Amniotic stem cell (primary cell): ENCODE measurements at regions not wholly inside any gene's neighbourhood (a gene's known extent, or its start where the extent isn't known, plus 50 kb on each side); places are given as distances from the start of the nearest gene placed in this dataset.

Source experiments
- DNase-seq: peaks from one replicate; lab custom pipeline; 2025; lab: John Stamatoyannopoulos, UW

GRCh38 chr4:19711871-19712270, 539.8 kb upstream of the SLIT2 start:
- DNase-seq: peak; percentile 21

DNA sequence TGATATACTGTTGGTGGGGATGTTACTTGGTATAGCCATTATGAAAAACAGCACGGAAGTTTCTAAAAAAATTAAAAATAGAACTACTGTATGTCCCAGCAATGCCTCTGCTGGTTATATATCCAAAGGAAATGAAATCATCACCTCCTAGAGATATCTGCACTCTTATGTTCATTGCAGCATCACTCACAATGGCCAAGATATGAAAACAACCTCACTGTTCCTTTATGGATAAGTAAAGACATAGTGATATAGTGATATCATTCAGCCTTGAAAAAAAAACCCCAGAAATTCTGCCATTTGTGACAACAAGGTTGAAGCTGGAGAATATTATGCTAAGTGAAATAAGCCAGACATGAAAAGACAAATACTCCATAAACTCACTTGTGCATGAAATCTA, 543.8 kb upstream of the SLIT2 start:
- DNase-seq: no peak

GRCh38 chr4:19703391-19703790, 548.3 kb upstream of the SLIT2 start:
- DNase-seq: no peak

DNA sequence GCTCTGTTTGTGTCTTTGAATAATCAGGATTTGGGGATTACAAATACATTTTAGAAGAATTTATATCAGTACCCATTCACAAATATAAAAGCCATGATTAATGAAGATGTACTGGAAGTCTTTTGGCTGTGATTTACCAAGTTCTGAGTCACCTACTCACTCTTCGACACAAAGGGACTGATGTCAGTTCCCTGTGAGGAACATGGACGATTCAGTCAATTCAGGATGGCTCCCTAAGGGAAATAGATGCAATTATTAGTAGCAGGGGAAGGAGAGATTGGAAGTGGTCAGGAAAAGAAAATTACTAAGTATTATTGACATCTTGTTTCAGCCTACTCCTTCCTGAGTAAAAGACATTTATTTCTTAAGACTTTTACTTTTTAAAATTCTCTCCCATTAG, 550.7 kb upstream of the SLIT2 start:
- DNase-seq: no peak

DNA sequence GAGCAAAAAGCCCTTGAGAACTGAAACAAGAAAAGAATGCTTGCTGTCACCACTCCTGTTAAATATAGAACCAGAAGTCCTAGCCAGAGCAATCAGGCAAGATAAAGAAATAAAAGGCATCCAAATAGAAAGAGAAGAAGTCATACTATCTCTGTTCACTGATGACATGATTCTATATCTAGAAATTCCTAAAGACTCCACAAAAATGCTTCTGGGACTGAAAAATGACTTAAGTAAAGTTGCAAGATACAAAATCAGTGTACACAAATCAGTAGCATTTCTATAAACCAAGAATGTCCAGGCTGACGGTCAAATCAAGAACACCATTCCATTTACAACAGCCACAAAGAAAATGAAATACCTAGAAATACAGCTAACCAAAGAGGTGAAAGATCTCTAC, 552.7 kb upstream of the SLIT2 start:
- DNase-seq: no peak

DNA sequence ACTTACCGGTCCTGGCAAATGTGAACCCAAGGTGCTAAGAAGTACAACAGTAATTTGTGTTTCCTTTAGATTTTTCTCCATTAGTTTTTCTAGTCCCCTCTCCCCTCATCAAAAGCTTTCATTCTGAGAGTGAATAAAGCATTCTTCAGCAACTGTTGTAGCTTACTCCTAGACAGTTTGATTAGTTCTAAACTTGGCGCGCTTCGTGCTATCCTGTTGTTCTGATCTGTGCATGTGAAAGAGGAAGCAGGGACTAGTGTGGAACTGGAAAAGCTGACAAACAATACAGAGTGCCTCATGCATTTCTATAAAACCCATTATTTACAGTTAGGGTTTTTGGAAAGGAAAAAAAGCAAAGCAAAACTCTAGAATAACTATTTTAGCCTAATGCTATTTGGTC, 556.9 kb upstream of the SLIT2 start:
- no peak for DNase-seq

DNA sequence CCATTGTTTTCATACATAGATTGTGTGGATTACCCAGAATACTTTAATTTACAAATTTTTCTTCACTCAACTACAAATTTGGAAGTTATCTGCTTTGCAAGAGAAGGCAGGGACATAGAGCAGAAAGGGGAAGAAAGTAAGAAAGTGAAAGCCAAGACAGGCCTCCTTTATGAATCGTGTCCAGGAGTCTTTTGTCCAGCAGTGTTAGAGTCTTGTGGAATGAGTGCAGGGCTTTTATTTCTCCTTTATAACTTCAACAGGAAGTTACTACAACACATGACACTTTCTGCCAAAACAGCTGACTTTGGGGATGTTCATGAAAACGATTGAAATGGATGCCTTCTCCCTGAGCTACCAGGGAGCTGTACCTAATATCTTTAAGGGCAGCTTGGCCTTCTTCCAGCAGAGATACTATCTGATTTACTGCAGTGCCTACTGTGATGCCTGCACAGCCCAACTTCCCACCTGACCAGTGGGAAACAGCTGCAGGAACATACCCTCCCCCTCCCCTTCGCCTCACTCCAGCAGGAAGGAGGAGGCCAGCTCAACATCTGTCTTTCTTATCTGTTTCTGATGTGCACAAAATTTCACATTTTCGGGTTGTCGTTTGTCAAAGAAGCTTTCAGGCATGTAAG, 557.7 kb upstream of the SLIT2 start:
- no peak for DNase-seq

DNA sequence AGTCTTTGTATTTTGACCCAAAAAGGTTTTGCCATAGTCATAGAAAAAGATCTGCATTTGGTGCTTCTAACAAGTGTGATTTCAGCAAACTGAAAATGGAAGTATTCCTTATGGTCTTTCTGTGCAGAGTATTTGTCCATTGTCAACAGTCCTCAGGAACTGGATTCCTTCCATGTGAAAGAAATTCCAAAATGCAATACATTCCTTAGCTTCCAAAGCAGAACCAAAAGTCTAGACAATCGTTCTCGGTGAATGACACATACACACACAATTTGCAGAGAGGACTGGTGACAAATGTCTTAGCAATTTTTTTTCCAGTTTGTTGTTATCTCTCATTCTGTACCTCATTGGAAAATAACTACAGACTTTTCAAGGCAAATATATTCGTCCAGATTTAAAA, 562.2 kb upstream of the SLIT2 start:
- DNase-seq: peak; percentile 53

- DNase-seq: no peak
These were observed 565.2 kb upstream of the SLIT2 start for GRCh38 chr4:19686456-19686855.

DNA sequence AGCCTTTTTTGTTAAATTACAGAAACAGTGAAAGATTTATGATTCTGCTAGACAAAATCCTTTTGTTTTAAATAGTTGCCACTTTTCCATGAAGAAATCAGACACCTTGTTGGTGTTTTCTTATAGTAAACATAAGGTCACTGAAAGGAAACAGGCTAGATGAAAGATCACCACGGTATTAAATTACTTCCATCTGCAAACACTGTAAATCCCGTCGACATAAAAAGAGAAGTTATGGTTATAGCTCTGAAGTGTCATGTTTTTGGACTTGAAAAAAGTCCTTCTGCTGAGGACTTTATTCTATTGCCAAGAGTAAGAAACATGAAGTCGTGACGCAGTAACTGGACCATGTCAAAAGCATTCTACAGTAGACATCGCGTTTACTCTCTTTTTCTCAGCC, 567.6 kb upstream of the SLIT2 start:
- no peak for DNase-seq

DNA sequence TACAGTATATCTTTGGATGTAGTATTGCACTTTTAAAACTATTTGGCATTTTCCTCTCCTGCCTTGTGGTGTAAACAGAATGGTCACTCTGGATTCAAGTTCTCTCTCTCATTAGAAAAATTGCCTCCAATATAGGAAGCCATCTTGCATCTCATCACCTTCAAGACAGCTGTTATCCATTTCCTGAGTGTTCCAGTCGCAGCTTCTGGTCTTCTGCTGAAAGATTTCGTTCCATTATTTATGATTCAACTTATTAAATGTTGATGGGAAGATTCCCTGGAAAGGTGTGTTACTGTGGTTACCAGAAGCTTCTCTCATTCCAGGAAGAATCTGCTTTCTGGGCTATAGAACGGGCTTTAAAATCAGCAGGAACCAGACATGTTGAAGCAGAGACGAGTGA, 568.3 kb upstream of the SLIT2 start:
- DNase-seq: no peak

DNA sequence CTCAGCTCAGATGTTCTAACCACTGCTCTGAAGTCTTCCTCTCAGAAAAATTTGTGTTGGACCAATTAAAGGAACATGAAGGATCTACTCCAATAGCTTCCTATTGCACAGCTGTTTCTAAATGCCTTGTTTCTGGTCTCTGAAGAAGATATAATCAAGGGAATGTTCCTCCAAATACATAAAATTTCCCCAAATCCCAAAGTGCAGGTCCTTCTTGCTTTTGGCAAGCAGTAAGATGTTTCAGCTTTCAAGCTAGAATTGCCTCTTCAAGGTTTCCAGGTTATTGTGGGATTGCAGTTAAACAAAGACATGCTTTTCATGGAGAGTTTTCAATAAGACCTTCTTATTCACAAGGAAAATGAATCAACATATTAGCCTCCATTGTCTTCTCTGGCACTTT, 574.5 kb upstream of the SLIT2 start:
- DNase-seq: no peak

DNA sequence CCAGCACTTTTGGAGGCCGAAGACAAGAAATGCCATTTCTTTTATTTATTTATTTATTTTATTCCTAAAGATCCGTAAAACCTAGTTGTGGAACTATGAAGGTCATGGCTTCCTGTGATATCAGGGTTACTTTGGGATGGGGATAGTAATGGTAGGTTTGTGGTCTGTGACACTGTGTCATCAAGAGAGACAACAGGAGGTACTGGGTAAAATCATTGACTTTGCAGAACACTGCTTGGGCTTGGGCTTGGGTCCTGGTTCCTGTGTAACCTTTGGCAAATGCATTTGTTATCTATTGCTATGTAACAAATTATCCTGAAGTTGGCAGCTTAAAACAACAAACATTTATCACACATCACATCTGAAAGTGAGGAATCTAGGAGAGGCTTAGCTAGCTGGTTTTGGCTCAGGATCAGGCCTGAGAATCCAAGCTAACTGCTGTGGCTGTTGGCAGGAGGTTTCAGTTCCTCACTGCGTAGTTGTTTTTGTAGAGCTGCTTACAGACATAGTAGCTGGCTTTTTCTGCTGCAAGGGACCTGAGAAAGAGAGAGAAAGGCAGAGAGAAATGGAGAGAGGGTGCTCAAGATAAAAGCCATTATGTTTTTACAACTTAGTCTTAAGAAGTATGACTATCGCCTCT, 576.4 kb upstream of the SLIT2 start:
- no peak for DNase-seq

GRCh38 chr4:19659101-19659500, 592.6 kb upstream of the SLIT2 start:
- DNase-seq: no peak

DNA sequence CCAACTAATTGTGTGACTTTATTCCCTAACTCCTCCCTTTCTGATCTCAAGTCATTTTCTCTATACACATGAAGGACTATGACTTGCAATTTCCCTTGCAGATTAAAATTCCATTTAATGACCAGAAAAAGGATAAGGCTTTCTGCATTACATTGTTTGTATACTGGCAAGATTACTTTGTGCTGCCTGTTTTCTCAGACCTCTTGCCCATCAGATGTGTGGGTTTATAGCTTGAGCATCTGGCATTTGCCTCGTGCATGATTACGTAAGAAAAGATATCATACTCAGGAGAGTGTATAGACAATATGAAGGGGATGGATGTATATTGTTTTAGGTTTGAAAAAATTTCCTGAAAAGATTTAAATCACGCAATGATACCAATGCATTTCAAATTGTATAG, 593.8 kb upstream of the SLIT2 start:
- DNase-seq: no peak

GRCh38 chr4:19655666-19656065, 596.0 kb upstream of the SLIT2 start:
- DNase-seq: no peak

DNA sequence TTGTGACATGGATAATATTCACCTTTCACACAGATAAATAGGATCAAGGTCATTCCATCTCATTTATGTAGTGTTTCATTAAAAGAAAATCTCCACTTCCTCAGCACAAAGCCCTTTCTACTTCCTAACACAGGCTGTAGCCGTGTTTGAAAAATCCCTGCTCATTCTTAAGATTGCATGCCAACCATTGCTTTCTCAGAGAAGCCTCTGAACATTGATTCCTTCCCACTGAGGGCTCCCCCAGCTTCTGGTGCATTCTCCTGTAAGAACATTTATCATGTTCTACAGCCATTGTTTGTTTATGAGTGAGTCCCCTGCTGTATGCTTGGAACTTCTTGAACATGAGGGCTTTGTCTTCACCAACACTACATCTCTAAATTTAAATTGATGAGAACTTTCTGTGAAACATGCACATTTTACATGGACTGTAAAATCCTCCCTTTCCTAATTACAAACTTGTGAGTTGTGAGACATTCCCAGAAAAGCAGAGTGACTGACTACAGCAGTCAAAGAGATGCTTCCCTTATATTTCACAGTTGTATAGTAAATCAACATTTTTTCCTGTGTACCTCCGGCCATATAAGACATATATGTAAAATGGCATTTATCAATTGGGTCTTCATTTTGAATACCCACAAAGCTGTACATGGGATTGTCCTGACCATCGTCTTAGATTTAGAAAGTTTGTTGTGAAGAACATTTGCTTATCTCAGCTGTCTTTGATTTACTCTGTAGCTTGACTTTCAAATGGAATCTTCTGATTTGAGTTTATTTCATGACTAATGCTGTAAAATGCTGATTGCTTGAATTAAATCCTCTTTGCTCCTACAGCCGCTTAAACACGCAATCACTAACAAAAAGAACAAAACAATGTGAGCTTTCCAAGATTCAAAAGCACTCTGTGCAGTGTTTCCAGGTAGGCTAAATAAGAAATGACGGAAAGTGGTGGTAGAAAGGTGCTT, 600.5 kb upstream of the SLIT2 start:
- DNase-seq: no peak

DNA sequence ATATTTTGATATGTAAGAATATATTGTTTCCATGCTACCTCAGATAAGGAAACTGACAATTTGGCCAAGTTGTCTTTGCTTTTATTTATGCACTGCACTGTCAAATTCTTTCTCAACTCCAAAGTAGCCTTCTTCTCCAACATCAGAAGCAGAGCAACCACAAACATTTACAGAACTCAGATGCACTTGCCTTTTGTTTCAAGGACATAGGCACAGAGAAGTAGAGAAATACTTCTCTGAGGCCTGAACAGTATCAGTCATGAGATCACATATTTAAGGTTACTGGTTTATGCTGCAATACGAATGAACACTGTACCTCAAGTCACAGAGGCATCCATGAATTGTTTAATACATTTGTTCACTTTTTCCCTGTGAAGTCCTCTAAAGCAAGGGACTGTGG, 606.1 kb upstream of the SLIT2 start:
- no peak for DNase-seq

GRCh38 chr4:19636451-19636850, 615.3 kb upstream of the SLIT2 start:
- no peak for DNase-seq

DNA sequence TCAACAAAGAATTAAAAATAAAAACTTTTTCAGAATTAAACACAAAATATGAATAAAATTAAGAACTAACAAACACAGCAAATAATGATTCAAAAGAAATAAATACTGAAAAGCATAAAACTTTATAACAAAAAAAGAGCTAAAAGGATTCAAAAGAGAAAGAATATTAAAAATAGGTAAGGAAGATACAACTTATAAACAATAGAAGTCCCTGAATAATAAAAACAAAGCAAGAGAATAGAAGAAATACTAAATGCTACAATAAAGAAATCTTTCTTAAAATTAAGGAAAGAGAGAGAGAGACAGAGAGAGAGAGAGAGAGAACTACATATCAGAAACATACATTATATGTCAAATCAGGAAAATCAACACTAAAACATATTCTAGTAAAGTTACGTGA, 619.9 kb upstream of the SLIT2 start:
- DNase-seq: no peak

- no peak for DNase-seq
These were observed 627.8 kb upstream of the SLIT2 start for GRCh38 chr4:19623866-19624265.

DNA sequence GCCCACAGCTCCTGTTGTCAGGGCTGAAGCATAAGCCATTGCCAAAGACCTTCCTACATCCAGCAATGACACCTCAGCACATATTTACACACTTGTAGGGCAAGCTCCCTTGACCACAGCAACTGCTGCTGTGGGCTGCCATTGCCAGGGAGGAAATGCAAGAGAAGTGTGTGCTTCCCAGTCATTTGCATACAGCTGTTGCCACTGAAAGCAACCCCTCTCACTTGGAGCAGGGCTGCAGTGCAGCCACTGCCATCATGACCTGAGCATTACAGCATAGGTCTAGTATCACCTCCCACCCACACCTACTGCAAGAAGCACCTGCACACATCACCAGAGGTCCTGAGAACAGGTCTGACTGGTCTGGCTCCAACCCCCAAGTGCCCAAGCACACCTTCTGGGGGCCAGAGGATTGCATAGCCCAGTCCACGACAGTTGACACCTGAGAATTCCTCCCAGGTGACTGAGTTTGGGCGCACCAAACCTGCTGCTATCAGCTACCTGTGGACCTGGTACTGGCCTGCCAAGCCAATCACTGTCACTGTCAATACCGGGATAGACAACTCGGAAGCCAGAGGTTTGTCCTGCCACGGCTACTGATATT, 636.5 kb upstream of the SLIT2 start:
- DNase-seq: no peak

DNA sequence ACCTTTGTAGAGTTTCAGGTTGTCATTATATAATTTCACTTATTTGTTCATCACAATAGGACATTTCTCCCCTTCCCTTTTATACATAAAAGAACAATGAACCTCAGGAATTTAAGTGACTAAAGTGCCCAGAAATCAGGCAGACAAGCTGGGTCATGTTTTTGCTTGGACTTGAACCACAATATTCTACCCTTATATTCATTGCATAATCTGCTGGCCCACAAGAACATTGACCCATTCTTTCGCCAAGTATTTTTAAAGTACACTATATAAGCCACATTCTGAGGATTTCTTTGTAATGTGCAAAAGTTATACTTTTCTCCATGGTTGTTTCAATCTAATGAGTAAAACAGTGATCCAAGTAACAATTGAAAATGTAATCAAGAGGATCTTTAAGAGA, 637.5 kb upstream of the SLIT2 start:
- no peak for DNase-seq
